SU-DHL-6 (cell line): ENCODE measurements at regions not wholly inside any gene's neighbourhood (a gene's known extent, or its start where the extent isn't known, plus 50 kb on each side); places are given as distances from the start of the nearest gene placed in this dataset.

ENCODE experiments used
- CTCF ChIP-seq: fragments of 200-600 bp; sonication (generic); IDR thresholded peaks from one replicate; pipeline ENCODE4 v1.5.1; 2017; ENCODE audit warnings: antibody characterized with exemption, mild to moderate bottlenecking, low read length, moderate library complexity; ENCODE audit not compliant: insufficient read depth, poor library complexity, severe bottlenecking
- EZH2phosphoT487 ChIP-seq: fragments of 200-600 bp; sonication (generic), shearing (Covaris generic); conservative IDR thresholded peaks from 2 replicates; pipeline ENCODE4 v1.6.1; 2018; ENCODE audit warnings: mild to moderate bottlenecking, antibody characterized with exemption, low read length, moderate library complexity, mixed read lengths

GRCh38 chrX:85517994-85518718, 138.7 kb upstream of the POF1B start:
- no peak for TF ChIP-seq CTCF
- TF ChIP-seq EZH2phosphoT487 = no peak
